GM21390 (cell line): ENCODE measurements at regions not wholly inside any gene's neighbourhood (a gene's known extent, or its start where the extent isn't known, plus 50 kb on each side); places are given as distances from the start of the nearest gene placed in this dataset.

Experiments used
- ATAC-seq: cut with Tn5 transposase; IDR thresholded peaks from one replicate; pipeline ENCODE4 v1.9.1; 2021; ENCODE audit not compliant: unreplicated experiment

GRCh38 chr2:237170020-237170419 is 84.3 kb downstream of the COPS8 start:
- no peak for ATAC-seq

GRCh38 chr2:237171396-237171795 is 85.7 kb downstream of the COPS8 start:
- no peak for ATAC-seq

- ATAC-seq: no peak
Measured at GRCh38 chr2:237171881-237172280, 86.2 kb downstream of the COPS8 start.

GRCh38 chr2:237177052-237177451 is 91.4 kb downstream of the COPS8 start:
- no peak for ATAC-seq

GRCh38 chr2:237177986-237178385 is 92.3 kb downstream of the COPS8 start:
- no peak for ATAC-seq

- no peak for ATAC-seq
Measured at GRCh38 chr2:237178396-237178795, 92.7 kb downstream of the COPS8 start.

- no peak for ATAC-seq
Measured at GRCh38 chr2:237179161-237179560, 93.5 kb downstream of the COPS8 start.

GRCh38 chr2:237180187-237180586 is 94.5 kb downstream of the COPS8 start:
- no peak for ATAC-seq

- ATAC-seq: no peak
Measured at GRCh38 chr2:237180987-237181386, 95.3 kb downstream of the COPS8 start.

- ATAC-seq: no peak
Measured at GRCh38 chr2:237181844-237182243, 96.2 kb downstream of the COPS8 start.

- no peak for ATAC-seq
Measured at GRCh38 chr2:237182422-237183123, 96.9 kb downstream of the COPS8 start.

- no peak for ATAC-seq
Measured at GRCh38 chr2:237184192-237184918, 98.7 kb downstream of the COPS8 start.

- ATAC-seq: no peak
Measured at GRCh38 chr2:237184919-237185552, 99.3 kb downstream of the COPS8 start.

- no peak for ATAC-seq
Measured at GRCh38 chr2:237185553-237185925, 99.8 kb downstream of the COPS8 start.

- ATAC-seq: no peak
Measured at GRCh38 chr2:237189799-237190198, 104.1 kb downstream of the COPS8 start.

- no peak for ATAC-seq
Measured at GRCh38 chr2:237190966-237191713, 105.5 kb downstream of the COPS8 start.

GRCh38 chr2:237191714-237192081 is 106.0 kb downstream of the COPS8 start:
- ATAC-seq: no peak

GRCh38 chr2:237192881-237193280 is 107.2 kb downstream of the COPS8 start:
- ATAC-seq: no peak

- ATAC-seq: no peak
Measured at GRCh38 chr2:237193436-237193835, 107.7 kb downstream of the COPS8 start.

- no peak for ATAC-seq
Measured at GRCh38 chr2:237194081-237194480, 108.4 kb downstream of the COPS8 start.

- ATAC-seq: no peak
Measured at GRCh38 chr2:237194906-237195305, 109.2 kb downstream of the COPS8 start.
